Breast epithelium (tissue), 3 donors: ENCODE measurements at regions not wholly inside any gene's neighbourhood (a gene's known extent, or its start where the extent isn't known, plus 50 kb on each side); places are given as distances from the start of the nearest gene placed in this dataset.

Source experiments
- POLR2A ChIP-seq: fragments of 450-650 bp; IDR thresholded peaks from one replicate; pipeline ENCODE4 v1.6.1; 2016; ENCODE audit warnings: antibody characterized with exemption, mild to moderate bottlenecking, moderate library complexity
- POLR2AphosphoS5 ChIP-seq, 3 donors: sonication (generic); formaldehyde crosslinking; IDR thresholded peaks; one replicate each; pipeline ENCODE4 v1.6.1; 2017; ENCODE audit warnings: antibody characterized with exemption in 3 of 3
- TF ChIP-seq, protein P1 (sequence below), 3 donors: fragments of 450-650 bp; IDR thresholded peaks; one replicate each; pipeline ENCODE4 v1.5.1; 2016 to 2017; ENCODE audit warnings: antibody characterized with exemption in 3 of 3, mild to moderate bottlenecking in 3 of 3, moderate library complexity in 3 of 3

DNA sequence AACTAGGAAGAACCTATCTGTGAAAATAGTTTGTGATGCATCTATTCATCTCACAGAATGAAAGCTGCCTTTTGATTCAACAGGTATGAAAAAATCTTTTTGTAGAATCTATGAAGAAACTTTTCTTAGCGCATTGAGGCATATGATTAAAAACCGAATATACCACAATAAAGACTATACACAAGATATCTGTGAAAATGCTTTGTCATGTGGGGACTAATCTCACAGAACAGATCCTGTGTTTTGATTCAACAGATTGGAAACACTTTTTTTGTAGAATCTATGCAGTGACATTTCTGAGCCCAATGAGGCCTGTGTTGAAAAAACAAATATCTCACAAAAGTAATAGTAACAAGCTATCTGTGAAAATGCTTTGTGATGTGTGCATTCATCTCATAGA, 2247.5 kb downstream of the TP53TG3F start:
- TF ChIP-seq, protein P1, sequence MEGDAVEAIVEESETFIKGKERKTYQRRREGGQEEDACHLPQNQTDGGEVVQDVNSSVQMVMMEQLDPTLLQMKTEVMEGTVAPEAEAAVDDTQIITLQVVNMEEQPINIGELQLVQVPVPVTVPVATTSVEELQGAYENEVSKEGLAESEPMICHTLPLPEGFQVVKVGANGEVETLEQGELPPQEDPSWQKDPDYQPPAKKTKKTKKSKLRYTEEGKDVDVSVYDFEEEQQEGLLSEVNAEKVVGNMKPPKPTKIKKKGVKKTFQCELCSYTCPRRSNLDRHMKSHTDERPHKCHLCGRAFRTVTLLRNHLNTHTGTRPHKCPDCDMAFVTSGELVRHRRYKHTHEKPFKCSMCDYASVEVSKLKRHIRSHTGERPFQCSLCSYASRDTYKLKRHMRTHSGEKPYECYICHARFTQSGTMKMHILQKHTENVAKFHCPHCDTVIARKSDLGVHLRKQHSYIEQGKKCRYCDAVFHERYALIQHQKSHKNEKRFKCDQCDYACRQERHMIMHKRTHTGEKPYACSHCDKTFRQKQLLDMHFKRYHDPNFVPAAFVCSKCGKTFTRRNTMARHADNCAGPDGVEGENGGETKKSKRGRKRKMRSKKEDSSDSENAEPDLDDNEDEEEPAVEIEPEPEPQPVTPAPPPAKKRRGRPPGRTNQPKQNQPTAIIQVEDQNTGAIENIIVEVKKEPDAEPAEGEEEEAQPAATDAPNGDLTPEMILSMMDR (IDR thresholded peaks at IDR 0.05) = no peak
- TF ChIP-seq POLR2AphosphoS5 (IDR thresholded peaks at IDR 0.05) = no peak
- TF ChIP-seq POLR2A = no peak
